Adrenal gland (tissue), 9 donors: ENCODE measurements at regions not wholly inside any gene's neighbourhood (a gene's known extent, or its start where the extent isn't known, plus 50 kb on each side); places are given as distances from the start of the nearest gene placed in this dataset.
A peak's percentile ranks its signal among the peaks of the same experiment; 100 is the strongest.

ENCODE experiments used
- DNase-seq, 7 donors: peaks; one replicate each; pipeline ENCODE4 v3.0.0-alpha.2; 2019 to 2020
- H3K27ac ChIP-seq, 5 donors: fragments of 200-600 bp; sonication (generic) in 4 of 5; 1 replicate in 3 of 5; 2 replicates in 2 of 5; pipeline versions ENCODE4 v1.5.1 to v1.8.0; 2016 to 2020; ENCODE audit warnings: mild to moderate bottlenecking in 1 of 5
- H3K27me3 ChIP-seq: fragments of 200-600 bp; 2 replicates; pipeline ENCODE4 v1.8.0; 2021
- H3K36me3 ChIP-seq, 2 donors: fragments of 200-600 bp; replicated peaks in 1 of 2; 1 replicate in 1 of 2; 2 replicates in 1 of 2; pipeline versions ENCODE4 v1.5.1 to v1.8.0; 2018 to 2022
- H3K4me1 ChIP-seq, 2 donors: fragments of 200-600 bp; replicated peaks in 1 of 2; 1 replicate in 1 of 2; 2 replicates in 1 of 2; pipeline versions ENCODE4 v1.5.1 to v1.8.0; 2018 to 2021
- H3K4me3 ChIP-seq, 4 donors: fragments of 200-600 bp; sonication (generic) in 3 of 4; one replicate each; pipeline ENCODE4 v1.5.1; 2016 to 2018
- H3K9me3 ChIP-seq, 3 donors: fragments of 200-600 bp; sonication (generic) in 1 of 3; replicated peaks in 1 of 3; 1 replicate in 2 of 3; 2 replicates in 1 of 3; pipeline versions ENCODE4 v1.5.1 to v1.8.0; 2016 to 2021
- CTCF ChIP-seq, 6 experiments: fragments of 450-650 bp in 4 of 6; fragments of 200-600 bp in 2 of 6; sonication (generic) in 1 of 6; IDR thresholded peaks; 1 replicate in 5 of 6; 2 replicates in 1 of 6; pipeline versions ENCODE4 v1.5.1 to v1.8.0; 2016 to 2021; ENCODE audit warnings: antibody characterized with exemption in 6 of 6, mild to moderate bottlenecking in 2 of 6, moderate library complexity in 1 of 6
- POLR2A ChIP-seq, 2 donors: fragments of 450-650 bp; IDR thresholded peaks; one replicate each; pipeline ENCODE4 v1.6.1; 2017; ENCODE audit warnings: antibody characterized with exemption in 2 of 2, mild to moderate bottlenecking in 2 of 2, moderate library complexity in 1 of 2
- WGBS, 4 donors: extraction: QIAGEN DNeasy Blood & Tissue Kit in 2 of 4; methylation state at CpG; one replicate each; pipeline versions ENCODE4 v1.1.5 to v1.1.7; 2013 to 2017; 5-methylcytosine and 5-hydroxymethylcytosine counted together
- intact Hi-C, 2 donors: fragments of 100-400 bp; cut with DNase I; formaldehyde crosslinking; loops; one replicate each; pipeline versions ENCODE4 v1.14.1 to v1.15.0; 2022 to 2023
- donor health status: healthy with polysubstance abuse.
- donor health status: Bipolar disorder and iron deficiency.
- donor health status: DM: yes; HTN: yes; CAD: no.
- donor health status: DM: no; HTN: no; CAD: no.
- donor health status: DM: no; HTN: no; CAD: no.

- TF ChIP-seq POLR2A (IDR thresholded peaks at IDR 0.05) (no peak), CTCF (IDR thresholded peaks at IDR 0.05) (no peak)
- no peaks in the 10 kb centered on the region for H3K4me1 ChIP-seq
- no peak overlapping the region for H3K4me3 ChIP-seq
- no peak overlapping the region for H3K27ac ChIP-seq
- DNase-seq = no peak
- WGBS, 4 donors = 30 to 51% (median 40%) methylated on average over 2 of the region's 2 CpGs
- H3K27me3 ChIP-seq = no peaks in the 10 kb centered on the region
- intact Hi-C loops = no loop called here
- H3K9me3 ChIP-seq = no peaks in the 10 kb centered on the region
- H3K36me3 ChIP-seq = no peaks in the 10 kb centered on the region
Measured at GRCh38 chr5:38777111-38777510, 68.7 kb upstream of the OSMR start.

- DNase-seq = no peak
- Histone ChIP-seq H3K27me3 (no peaks in the 10 kb centered on the region), H3K36me3 (no peaks in the 10 kb centered on the region), H3K27ac (no peak overlapping the region), H3K4me3 (no peak overlapping the region), H3K4me1 (peaks cover 11 to 16% of the 10 kb centered on the region in 2 donors), H3K9me3 (no peaks in the 10 kb centered on the region)
- TF ChIP-seq CTCF (IDR thresholded peaks at IDR 0.05) (no peak), POLR2A (IDR thresholded peaks at IDR 0.05) (no peak)
- intact Hi-C loops = no loop called here
Measured at GRCh38 chr5:38780316-38780715, 65.5 kb upstream of the OSMR start.

- H3K4me1 ChIP-seq = peaks cover 11 to 16% of the 10 kb centered on the region in 2 donors
- H3K9me3 ChIP-seq = no peaks in the 10 kb centered on the region
- no peak overlapping the region for H3K4me3 ChIP-seq
- no peaks in the 10 kb centered on the region for H3K27me3 ChIP-seq
- peak overlapping the region in 1 of 5 donors; percentile 20 for H3K27ac ChIP-seq
- no peaks in the 10 kb centered on the region for H3K36me3 ChIP-seq
- peak in 2 of 6 experiments; percentile 35 to 37 for TF ChIP-seq CTCF (IDR thresholded peaks at IDR 0.05)
- no peak for TF ChIP-seq POLR2A (IDR thresholded peaks at IDR 0.05)
- DNase-seq = peak; percentile 50 to 84 (median 78)
- WGBS, 4 donors = 64 to 75% (median 70%) methylated on average over 2 of the region's 2 CpGs
- intact Hi-C loops = no loop called here
Measured at GRCh38 chr5:38780945-38781344, 64.9 kb upstream of the OSMR start.

GRCh38 chr5:38782180-38782835 is 63.5 kb upstream of the OSMR start:
- H3K4me1 ChIP-seq = peaks cover 11 to 16% of the 10 kb centered on the region in 2 donors
- no peaks in the 10 kb centered on the region for H3K9me3 ChIP-seq
- intact Hi-C loops = no loop called here
- no peaks in the 10 kb centered on the region for H3K27me3 ChIP-seq
- TF ChIP-seq CTCF (IDR thresholded peaks at IDR 0.05) = no peak
- TF ChIP-seq POLR2A (IDR thresholded peaks at IDR 0.05) = no peak
- WGBS, 4 donors = 65 to 78% (median 72%) methylated on average over 1 of the region's 1 CpG
- H3K27ac ChIP-seq = peak overlapping the region in 1 of 5 donors; percentile 45
- H3K36me3 ChIP-seq = no peaks in the 10 kb centered on the region
- no peak for DNase-seq
- H3K4me3 ChIP-seq = no peak overlapping the region
